ENCODE measurements at regions not wholly inside any gene's neighbourhood (a gene's known extent, or its start where the extent isn't known, plus 50 kb on each side); places are given as distances from the start of the nearest gene placed in this dataset.

GRCh38 chrX:3815896-3816664 is 102.6 kb upstream of the PRKX start:
- no peak overlapping the region for H3K27ac ChIP-seq (ENCODE audit: low read length)
- H3K4me2 ChIP-seq (ENCODE audit: low read length) = no peak overlapping the region
- peak overlapping the region; percentile 73 for H3K4me3 ChIP-seq (ENCODE audit: low read length)
- no peaks in the 10 kb centered on the region for H3K27me3 ChIP-seq (ENCODE audit: insufficient read depth, low read depth, low read length)
- H4K20me1 ChIP-seq (ENCODE audit: insufficient read depth) = no peaks in the 10 kb centered on the region
- no peaks in the 10 kb centered on the region for H3K9me2 ChIP-seq (ENCODE audit: insufficient read depth, low read length)
- H3K9ac ChIP-seq (ENCODE audit: low read length) = peak overlapping the region; percentile 58
- TF ChIP-seq MXI1 (conservative IDR thresholded peaks at IDR 0.05; ENCODE audit: poor library complexity, severe bottlenecking) (no peak), REST (IDR thresholded peaks at IDR 0.05; ENCODE audit: borderline replicate concordance) (no peak), POLR2AphosphoS5 (IDR thresholded peaks at IDR 0.05) (no peak), EP300 (conservative IDR thresholded peaks at IDR 0.05; ENCODE audit: poor library complexity, severe bottlenecking) (no peak), RAD21 (conservative IDR thresholded peaks at IDR 0.05) (no peak), SMC3 (conservative IDR thresholded peaks at IDR 0.05; ENCODE audit: poor library complexity) (no peak), EZH2 (IDR thresholded peaks at IDR 0.05; ENCODE audit: borderline replicate concordance, insufficient read depth, low read length, poor library complexity, severe bottlenecking) (no peak), TAF1 (IDR thresholded peaks at IDR 0.05; ENCODE audit: low read depth) (no peak), CTCF (IDR thresholded peaks at IDR 0.05; ENCODE audit: poor library complexity, severe bottlenecking) (no peak)
- no peaks in the 10 kb centered on the region for H3F3A ChIP-seq (ENCODE audit: insufficient read depth, low read length, poor library complexity, severe bottlenecking)
- no peaks in the 10 kb centered on the region for H3K79me2 ChIP-seq (replicated peaks; ENCODE audit: insufficient read depth, low read length)
- no peaks in the 10 kb centered on the region for H3K9me3 ChIP-seq (ENCODE audit: low read length)
- no peaks in the 10 kb centered on the region for H3K36me3 ChIP-seq (ENCODE audit: insufficient read depth, low read length)
- no peak overlapping the region for H2AFZ ChIP-seq (ENCODE audit: low read depth, low read length)

- Histone ChIP-seq H4K20me1 (ENCODE audit: insufficient read depth) (no peaks in the 10 kb centered on the region), H3K9ac (ENCODE audit: low read length) (no peak overlapping the region), H3F3A (ENCODE audit: insufficient read depth, low read length, poor library complexity, severe bottlenecking) (no peaks in the 10 kb centered on the region), H3K4me2 (ENCODE audit: low read length) (no peak overlapping the region), H2AFZ (ENCODE audit: low read depth, low read length) (no peak overlapping the region), H3K27me3 (ENCODE audit: insufficient read depth, low read depth, low read length) (no peaks in the 10 kb centered on the region), H3K4me3 (ENCODE audit: low read length) (no peak overlapping the region), H3K36me3 (ENCODE audit: insufficient read depth, low read length) (no peaks in the 10 kb centered on the region), H3K27ac (ENCODE audit: low read length) (no peak overlapping the region), H3K9me3 (ENCODE audit: low read length) (no peaks in the 10 kb centered on the region), H3K9me2 (ENCODE audit: insufficient read depth, low read length) (no peaks in the 10 kb centered on the region), H3K79me2 (replicated peaks; ENCODE audit: insufficient read depth, low read length) (no peaks in the 10 kb centered on the region)
- TF ChIP-seq EZH2 (IDR thresholded peaks at IDR 0.05; ENCODE audit: borderline replicate concordance, insufficient read depth, low read length, poor library complexity, severe bottlenecking) (no peak), POLR2AphosphoS5 (IDR thresholded peaks at IDR 0.05) (no peak), SMC3 (conservative IDR thresholded peaks at IDR 0.05; ENCODE audit: poor library complexity) (peak; percentile 77), RAD21 (conservative IDR thresholded peaks at IDR 0.05) (peak; percentile 71), CTCF (IDR thresholded peaks at IDR 0.05; ENCODE audit: poor library complexity, severe bottlenecking) (peak; percentile 69), EP300 (conservative IDR thresholded peaks at IDR 0.05; ENCODE audit: poor library complexity, severe bottlenecking) (no peak)
These were observed 98.2 kb upstream of the PRKX start for GRCh38 chrX:3811331-3812311.

Measured in neural cell (in vitro differentiated cells).